RCC 7860 (cell line): ENCODE measurements at regions not wholly inside any gene's neighbourhood (a gene's known extent, or its start where the extent isn't known, plus 50 kb on each side); places are given as distances from the start of the nearest gene placed in this dataset.

Experiments
- DNase-seq: peaks from one replicate; pipeline ENCODE4 v3.0.0-alpha.2; 2015; ENCODE audit warnings: low spot score
- FAIRE-seq: peaks from 2 replicates; lab custom pipeline; 2012; peaks lifted over from hg19 to GRCh38; lab: Jason Lieb, UNC

DNA sequence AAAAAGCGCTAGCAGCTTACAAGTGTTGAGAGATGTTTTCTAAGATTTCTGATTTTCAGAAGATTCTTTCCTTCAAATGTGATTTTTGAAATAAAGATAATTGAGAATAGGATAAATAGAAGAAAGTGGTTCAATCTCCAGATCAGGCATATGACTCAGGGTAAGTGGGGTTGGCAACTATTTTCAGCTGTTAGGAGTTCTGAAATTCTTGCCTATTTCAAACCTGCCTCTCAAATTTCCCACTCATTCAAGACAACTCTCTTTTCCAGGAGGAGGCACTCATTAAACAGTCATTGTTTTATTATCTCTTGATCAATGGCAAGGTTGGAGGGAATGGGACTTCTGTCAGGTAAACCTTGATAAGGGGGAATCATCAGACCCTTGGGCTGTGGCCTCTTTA lies 138.9 kb downstream of the HNMT start:
- no peak for DNase-seq
- FAIRE-seq, result no peak

DNA sequence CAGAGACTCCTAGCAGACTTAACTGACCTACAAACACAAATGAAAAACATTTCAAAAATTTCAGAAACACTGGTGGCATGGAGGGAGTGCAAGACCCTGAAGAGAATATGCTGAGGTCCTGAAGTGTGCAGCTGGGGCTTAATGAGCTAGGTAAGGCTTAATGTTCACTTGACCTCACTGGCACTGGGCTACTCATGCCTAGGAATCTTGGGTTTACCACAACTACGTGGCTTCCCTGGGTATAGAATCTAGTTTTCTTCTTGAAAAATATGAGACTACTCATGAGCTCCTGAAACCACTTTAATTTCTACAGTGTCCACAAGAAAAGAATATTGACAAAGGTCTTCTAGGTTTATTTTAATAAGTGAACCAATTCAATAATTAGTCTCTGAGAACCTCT lies 139.8 kb downstream of the HNMT start:
- DNase-seq (peak; percentile 69), FAIRE-seq (peak; percentile 93)

DNA sequence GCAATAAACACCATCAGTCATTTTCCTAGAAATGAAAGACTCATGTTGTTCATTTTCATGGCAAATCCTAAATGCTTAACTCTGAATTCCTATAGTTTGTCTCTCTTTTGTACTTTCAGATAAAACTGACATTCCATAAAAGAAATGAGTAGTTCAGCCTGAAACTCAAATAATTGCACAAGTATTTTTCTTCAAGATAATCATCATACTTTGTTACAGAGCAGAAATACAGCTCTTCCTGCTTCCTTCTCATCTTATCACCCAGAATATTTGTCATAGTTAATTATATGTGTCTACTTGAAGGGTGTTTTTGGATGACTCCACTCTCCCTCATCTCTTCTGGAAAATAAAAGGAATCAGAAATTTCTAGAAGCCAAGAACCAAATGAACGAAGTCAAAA lies 141.1 kb downstream of the HNMT start:
- DNase-seq (no peak), FAIRE-seq (peak; percentile 16)

DNA sequence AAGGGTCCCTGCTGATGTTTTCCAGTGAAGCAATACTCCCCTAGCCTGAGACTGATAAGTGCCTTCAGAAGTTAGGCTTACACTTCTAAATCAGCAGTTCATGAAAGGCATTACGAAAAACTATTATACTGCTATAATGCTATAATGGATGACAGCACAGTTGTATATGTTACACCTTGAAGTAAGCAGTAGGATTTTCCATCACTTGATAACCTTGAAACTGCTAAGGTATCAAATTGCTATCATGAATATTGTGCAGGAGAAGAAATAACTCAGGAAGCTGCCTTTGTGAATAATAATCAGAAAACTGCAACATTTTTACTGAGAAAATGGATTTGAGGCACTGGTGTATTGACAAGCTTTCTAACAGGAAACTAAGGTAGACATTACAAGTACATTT lies 142.3 kb downstream of the HNMT start:
- no peak for FAIRE-seq
- DNase-seq, result no peak

DNA sequence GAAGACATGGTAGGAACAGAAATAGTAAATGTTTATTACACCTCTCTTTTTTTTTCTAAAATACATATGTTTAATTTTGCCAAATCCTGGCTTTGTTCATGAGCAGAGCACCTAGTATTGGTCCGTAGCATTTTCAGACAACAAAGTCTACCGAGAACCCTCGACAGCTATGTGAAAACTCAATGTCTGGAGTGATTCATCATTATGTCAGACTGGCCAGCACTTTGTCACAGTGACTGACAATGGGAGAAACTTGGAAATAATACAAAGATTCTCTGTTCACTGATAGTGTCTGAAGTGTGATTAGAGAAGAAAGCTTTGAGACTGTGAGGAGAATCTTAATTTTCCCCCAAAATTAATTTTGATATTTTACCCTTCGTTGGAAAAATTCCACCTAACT lies 143.0 kb downstream of the HNMT start:
- FAIRE-seq (peak; percentile 92), DNase-seq (peak; percentile 62)

DNA sequence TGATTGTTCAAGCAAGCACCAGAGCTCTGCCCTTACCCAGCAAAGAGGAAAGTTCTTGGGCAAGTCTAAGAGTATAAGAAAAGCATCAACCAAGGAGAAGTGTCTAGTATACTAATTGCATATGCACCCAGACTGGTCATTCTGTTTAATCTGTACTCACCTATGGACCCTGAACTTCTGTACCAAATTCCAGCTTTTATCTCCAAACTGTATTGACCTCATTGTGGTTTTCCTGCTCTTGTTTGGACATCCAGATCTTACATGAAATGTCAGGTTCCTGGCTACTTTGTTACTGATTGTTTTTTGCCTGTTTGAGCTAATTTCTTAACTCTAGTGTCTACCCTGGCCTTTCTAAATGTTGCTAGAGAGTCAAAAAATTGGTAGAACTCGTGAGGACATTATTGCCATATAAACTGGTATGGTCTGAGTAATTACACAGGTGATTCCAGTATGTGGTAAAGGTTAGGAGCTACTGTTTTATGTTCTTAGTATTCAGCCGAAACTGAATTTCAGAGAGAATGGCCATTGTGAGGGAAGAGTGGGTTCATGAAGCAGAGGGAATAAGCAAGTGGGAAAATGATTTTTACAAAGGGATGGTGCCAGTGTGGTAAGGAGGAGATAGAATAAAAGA lies 146.3 kb downstream of the HNMT start:
- no peak for FAIRE-seq
- no peak for DNase-seq

DNA sequence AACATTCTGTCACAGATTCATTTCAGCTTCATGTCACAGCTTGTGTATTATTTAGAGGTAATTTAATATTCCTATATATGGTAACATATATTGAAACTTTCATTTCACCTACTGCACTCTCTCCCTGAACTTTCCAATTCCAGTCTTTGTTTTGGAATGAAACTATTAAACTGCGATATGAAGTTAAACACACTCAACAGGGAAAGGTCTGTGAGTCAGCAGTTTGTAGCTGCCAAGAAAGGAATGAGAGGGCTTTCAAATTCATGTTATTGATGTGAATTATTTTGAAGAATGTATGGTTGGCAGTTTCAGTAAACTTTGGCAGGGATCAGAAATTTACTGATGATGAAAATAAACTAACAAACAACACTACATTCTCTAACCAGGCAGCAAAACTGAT lies 148.3 kb downstream of the HNMT start:
- peak; percentile 40 for FAIRE-seq

DNA sequence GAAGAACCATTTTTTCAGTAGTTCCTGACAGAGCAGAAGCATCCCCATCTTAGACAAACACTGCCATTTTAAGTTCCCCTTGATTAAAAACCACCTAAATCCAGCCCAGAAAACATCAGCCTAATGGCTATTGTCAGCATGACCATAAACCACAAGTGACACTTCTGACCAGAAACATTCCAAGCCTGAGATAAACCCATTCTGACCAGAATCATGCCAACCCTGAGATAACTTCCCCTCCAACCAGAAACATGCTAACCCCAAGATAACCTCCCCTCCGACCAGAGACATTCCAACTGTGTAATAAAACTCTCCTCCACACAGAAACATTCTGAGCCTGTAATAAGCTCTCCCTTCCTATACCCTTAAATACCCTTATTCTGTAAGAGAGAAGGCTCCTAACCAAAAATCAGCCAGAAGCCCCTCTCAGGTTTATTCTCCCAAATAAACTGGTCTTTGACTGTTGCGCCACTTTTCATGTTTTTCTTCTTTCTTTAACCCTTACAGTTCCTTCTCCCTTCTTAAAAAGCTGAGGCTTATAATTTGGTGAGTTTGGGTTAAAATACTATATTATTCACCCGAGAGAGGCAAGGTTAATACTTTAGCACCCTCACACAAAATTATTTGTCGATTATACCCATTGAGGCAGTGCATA lies 149.7 kb downstream of the HNMT start:
- DNase-seq, result peak; percentile 73
- FAIRE-seq, result peak; percentile 94

More for the DNA sequence above, 148.3 kb downstream of the HNMT start:
- DNase-seq, result no peak

DNA sequence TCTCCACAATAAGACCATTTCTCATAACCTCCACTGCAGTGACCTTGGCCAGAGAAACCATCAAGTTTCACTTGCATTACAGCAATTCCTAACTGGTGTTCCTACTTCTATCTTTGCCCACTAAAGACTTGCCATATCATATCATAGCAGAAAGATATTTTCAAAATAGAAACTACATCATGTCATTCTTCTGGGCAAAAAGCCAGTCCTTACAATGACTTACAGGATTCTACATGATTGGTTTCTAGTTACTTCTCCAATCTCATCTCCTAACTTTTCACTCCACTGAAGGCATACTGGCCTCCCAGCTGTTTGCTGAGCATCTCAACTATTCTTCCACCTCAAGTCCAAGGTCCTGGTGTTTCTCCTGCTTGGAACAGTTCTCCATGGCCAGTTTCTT lies 151.4 kb downstream of the HNMT start:
- DNase-seq (peak; percentile 13), FAIRE-seq (no peak)

DNA sequence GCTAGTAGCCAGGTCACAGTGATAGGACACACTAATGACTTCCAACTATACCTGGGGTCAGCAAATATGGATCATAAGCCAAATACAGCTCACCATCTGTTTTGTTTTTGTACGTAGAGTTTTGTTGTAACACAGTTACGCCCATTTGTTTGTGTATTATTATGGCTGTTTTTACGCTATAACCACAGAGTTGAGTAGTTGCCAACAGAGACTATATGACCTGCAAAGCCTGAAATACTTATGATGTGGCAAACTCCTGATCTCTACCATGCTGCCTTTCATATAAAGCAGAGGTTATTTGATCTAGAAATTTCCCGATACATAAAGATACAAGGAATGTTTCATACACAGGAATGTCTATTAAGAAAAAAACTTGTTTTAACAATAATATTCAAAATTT lies 152.2 kb downstream of the HNMT start:
- FAIRE-seq, result no peak
- no peak for DNase-seq

DNA sequence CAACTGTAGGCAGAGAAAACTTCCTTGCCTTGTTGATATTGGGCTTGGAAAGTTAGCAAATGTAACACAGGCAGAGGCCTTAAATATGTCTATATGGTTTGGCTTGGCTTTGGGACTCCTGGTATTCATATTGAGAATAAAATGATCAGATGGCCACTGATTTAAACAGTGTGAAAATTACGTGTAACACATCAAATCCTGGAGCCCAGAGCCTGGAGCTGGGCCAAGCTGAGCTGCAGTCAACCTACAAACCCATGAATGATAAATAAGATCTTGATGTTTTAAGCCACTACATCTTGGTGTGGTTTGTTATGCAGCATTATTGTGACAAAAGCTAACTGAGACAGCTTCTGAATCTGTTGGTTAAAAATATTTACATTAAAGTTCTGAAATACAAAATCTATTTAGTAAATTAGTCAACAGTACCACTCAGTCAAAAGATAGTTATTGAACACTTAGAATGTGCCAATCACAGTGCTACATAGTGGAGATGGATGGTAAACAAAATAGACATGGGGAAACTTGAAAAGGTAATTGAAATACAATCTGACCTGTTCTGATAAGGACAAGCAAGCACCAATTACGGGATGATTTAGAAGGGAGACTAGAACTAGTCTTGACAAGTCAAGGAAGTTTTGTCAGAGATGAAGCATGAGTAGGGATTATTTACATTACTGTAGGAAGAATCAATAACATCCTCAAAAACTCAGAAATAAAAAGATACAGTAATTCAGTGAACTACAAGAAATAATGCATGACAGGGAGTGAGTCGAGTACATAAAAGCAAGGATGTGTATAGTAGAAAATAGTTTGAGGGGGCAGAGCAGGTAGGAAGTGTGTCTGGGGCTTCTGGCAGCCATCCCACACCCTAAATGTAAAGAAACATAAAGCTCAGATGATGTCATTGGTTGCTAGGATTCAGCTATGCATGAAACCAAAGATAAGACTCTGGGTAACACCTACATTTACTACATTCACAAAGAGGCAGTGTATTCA lies 157.7 kb downstream of the HNMT start:
- DNase-seq, result peak; percentile 62
- FAIRE-seq, result no peak

DNA sequence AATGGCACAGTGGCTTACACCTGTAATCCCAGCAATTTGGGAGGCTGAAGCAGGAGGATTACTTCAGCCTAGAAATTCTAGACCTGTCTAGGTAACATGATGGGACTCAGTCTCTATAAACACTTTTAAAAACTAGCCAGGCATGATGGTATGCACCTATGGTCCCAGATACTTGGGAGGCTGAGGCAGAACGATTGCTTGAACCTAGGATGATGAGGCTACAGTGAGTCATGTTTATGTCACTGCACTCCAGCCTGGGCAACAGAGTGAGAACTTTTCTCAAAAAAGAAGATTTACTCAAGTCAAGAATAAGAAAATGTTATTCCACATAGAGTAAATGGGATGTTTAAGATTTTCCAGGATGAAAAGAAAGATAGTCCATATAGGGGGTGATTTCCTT lies 158.6 kb downstream of the HNMT start:
- DNase-seq (peak; percentile 83), FAIRE-seq (peak; percentile 93)

DNA sequence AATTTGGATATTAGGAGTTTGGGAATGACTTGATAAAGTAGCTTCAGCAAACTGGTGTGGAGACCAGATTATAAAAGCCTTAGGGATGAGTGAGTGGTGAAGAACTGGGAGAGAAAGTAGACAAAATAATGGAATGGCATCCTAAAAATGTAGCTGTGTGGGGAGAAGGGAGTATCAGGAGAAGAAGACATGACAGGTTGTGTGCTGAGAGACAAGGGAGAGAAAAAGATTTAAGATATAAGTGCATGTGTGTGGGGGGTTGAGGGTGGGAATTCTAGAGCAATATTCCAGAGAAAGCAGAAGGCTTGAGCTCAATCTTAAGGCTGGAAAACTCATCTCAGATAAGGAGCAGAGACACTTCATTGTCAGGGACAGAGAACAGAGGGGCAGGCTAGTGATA lies 159.5 kb downstream of the HNMT start:
- FAIRE-seq (no peak), DNase-seq (no peak)

DNA sequence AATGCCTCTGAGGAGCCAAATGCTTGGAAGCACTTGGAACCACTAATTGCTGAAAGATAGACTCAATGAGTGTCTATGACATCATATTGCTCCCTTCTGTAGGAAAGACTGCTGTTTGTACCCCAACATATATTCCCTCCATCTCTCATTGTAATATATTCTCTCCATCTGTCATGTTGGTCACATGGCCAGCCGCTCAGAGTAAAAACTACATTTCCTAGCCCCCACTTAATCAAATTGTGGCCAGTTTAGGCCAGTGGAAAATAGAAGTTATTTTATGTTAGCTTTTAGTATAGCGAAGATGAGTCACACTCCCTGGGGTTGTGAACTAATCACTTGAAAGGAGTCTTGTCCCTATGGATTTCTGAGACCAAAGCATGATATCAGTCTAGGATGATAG lies 160.2 kb downstream of the HNMT start:
- no peak for FAIRE-seq
- DNase-seq, result no peak

DNA sequence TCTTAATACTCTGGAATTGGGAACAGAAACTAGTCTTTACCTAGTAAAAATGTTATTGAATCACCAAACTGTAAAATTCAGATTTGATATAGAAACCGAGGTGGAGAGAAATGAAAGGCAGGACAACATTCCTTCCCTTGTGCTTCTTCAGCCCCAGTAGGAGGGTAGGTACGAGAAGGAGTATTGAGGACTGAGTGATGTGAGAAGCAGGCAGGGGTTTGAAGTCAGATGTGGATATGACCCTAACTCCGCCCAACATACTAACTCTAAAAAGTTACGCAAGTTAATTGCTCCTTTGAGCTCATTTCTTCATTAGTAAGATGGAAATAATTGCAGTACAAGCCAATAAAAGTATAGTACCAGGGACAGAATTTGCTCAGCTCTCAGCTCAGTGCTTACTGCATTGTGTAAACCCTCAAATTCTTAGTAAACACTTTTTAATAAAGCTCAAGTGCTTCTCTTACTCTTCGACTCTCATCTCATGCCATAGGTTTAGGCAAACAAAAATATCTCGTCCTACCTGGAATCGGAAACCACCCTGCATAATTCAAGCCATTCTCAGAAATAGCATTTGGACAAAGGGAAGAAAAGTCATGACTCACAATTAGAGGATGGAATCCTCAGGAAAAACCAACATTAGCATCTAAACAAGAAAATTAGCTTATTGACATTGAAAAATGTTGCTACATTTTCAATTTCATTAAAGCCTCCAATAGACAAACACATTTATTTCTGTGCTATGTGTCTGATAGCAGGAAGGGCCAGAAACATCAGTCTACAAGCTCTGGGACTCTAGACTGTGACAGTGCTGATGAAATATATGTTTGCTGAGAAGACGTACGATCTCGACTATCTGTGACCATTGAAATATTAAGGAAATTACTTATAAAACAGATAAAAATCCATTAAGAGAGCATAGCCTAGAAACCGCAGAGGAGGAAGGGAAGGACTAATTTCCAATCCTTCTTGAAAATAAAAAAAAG lies 161.3 kb downstream of the HNMT start:
- FAIRE-seq (no peak), DNase-seq (no peak)

DNA sequence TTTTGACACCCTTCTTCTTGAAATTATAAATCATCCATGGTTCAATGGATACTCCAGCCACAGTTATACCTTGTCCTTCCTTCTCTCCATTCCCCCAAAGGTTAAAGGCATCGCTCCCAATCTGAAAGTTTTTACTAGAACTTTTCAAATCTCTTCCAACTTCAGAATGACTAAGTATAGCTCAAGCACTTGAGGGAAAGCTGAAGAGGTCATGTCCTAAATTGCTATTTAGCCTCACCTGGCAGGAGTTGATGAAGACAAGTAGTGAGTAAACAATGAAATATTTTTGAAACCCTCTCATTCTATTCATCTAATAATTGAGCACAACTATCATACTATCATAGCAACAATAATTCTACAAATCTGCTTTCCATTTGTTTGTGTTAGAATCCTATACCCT lies 167.8 kb downstream of the HNMT start:
- no peak for FAIRE-seq
- no peak for DNase-seq

DNA sequence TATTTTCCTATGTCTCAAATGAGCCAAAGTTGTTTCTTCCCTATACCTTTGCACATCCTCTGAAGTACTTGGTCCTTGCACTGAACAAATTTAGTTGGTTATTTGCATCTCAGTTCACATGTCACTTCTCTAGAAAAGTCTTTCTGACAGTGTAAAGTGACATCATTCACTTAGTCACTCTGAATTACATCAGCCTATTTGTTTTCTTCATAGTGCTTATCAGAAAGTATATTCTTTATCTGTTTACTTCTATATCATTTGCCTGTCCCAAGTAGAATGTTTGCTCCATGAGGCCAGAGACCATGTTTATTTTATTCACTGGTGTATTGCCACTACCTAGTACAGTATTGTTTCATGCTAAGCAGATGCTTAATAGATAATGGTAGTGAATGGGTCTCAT lies 173.7 kb downstream of the HNMT start:
- FAIRE-seq (no peak), DNase-seq (no peak)

DNA sequence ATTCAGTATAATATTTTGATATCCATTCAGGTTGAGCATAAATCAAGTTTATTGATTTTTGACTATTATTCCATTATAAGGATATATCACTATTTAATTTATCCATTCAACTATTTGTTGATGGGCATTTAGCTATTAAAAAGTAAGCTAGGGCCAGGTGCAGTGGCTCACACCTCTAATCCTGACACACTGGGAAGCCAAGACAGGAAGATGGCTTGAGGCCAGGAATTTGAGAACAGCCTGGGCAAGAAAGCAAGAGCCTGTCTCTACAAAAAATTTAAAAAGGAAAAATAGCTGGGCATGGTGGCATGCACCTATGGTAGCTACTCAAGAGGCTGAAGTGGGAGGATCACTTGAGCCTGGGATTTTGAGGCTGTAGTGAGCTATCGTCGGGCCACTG lies 183.5 kb downstream of the HNMT start:
- DNase-seq (no peak), FAIRE-seq (no peak)

DNA sequence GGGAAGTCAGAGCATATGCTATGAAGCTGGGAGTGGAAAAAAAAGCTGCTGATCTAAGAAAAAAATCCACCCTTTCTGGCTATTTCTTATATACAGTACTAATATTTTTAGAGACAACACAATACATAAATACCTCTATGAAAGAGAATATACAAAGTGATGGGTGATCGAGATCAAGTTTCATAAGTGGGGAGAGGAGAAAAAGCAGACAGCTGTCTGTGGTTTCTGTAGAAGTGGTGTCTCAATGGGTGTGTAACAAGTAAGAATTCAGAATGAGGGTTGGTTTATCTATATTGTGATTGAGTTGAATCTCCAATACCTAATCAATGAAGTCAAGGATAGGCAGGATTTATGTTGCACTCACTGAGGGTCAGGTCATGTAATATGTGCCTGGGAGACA lies 191.0 kb downstream of the HNMT start:
- FAIRE-seq (no peak), DNase-seq (no peak)

DNA sequence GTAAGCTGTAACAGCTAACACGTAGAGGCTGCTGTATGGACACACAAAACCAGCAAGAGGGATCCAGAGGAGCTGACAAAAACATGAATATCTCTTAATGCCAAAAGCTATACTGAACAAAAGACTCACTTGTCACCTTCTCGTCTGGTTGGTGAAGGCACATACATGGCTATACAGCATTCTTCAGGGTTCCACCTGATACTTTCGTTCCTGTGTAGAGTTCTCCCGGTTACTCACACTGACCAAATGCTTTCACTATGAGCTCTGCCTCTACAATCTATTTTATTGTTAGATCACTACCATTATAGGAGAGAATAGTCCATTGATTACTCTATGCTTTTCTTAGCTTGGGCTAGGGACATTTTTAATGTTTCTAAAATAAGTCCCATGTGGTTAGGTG lies 193.1 kb downstream of the HNMT start:
- FAIRE-seq (no peak), DNase-seq (no peak)

DNA sequence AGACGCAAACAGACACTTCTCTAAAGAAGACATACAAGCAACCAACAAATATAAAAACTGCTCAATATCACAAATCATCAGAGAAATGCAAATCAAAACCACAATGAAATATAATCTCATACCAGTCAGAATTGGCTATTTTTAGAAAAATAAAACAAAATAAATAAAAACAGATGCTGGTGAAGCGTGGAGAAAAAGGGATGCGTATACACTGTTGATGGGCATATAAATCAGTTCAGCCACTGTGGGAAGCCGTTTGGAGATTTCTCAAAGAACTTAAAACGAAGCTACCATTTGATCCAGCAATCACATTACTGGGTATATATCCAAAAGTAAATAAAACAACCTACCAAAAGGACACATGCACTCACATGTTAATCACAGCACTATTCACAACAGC lies 206.2 kb downstream of the HNMT start:
- FAIRE-seq (no peak), DNase-seq (no peak)
